Natural killer cell treated with Interleukin-12 subunit alpha and Interleukin-12 subunit beta and Interleukin-15 and Interleukin-18, amount 100 ng/mL, for 72 hours (primary cell): ENCODE measurements at regions not wholly inside any gene's neighbourhood (a gene's known extent, or its start where the extent isn't known, plus 50 kb on each side); places are given as distances from the start of the nearest gene placed in this dataset.
A peak's percentile ranks its signal among the peaks of the same experiment; 100 is the strongest.

Source experiments
- ATAC-seq, 2 donors: fragments of 150-1000 bp; cut with Tn5 transposase in 1 of 2; sonication (Bioruptor Pico), chemical (Tn5 transposase) in 1 of 2; 2 replicates each; pipeline ENCODE4 v1.10.0; 2021
- DNase-seq: peaks from one replicate; pipeline ENCODE4 v3.0.0; 2022; ENCODE audit warnings: low spot score
- H3K27ac Mint-ChIP-seq, 2 donors: 1 replicate in 1 of 2; 2 replicates in 1 of 2; pipeline ENCODE4 v1.8.0; 2022; ENCODE audit warnings: mixed read lengths in 2 of 2, mild to moderate bottlenecking in 1 of 2, moderate library complexity in 1 of 2
- H3K27me3 Mint-ChIP-seq, 2 donors: 1 replicate in 1 of 2; 2 replicates in 1 of 2; pipeline ENCODE4 v1.8.0; 2022; ENCODE audit warnings: mixed read lengths in 2 of 2
- H3K36me3 Mint-ChIP-seq: one replicate; pipeline ENCODE4 v1.8.0; 2022; ENCODE audit warnings: mixed read lengths
- H3K4me1 Mint-ChIP-seq, 2 donors: 1 replicate in 1 of 2; 2 replicates in 1 of 2; pipeline ENCODE4 v1.8.0; 2022; ENCODE audit warnings: low read depth in 2 of 2, mixed read lengths in 2 of 2, mild to moderate bottlenecking in 1 of 2
- H3K4me3 Mint-ChIP-seq: one replicate; pipeline ENCODE4 v1.8.0; 2022; ENCODE audit warnings: mixed read lengths
- H3K9me3 Mint-ChIP-seq: 2 replicates; pipeline ENCODE4 v1.8.0; 2022; ENCODE audit warnings: mixed read lengths

- H3K27ac Mint-ChIP-seq, result no peak overlapping the region
- H3K4me1 Mint-ChIP-seq, result no peaks in the 10 kb centered on the region
- H3K9me3 Mint-ChIP-seq, result no peaks in the 10 kb centered on the region
- ATAC-seq (no peak), DNase-seq (no peak)
- no peak overlapping the region for H3K4me3 Mint-ChIP-seq
- H3K36me3 Mint-ChIP-seq, result no peaks in the 10 kb centered on the region
- peaks cover 0 to 9% of the 10 kb centered on the region in 2 donors for H3K27me3 Mint-ChIP-seq
These were observed 211.5 kb upstream of the RAB6C start for GRCh38 chr2:129768036-129768386.

GRCh38 chr2:129768485-129769184 lies 210.8 kb upstream of the RAB6C start:
- H3K27ac Mint-ChIP-seq, result no peak overlapping the region
- DNase-seq (no peak), ATAC-seq (no peak)
- peaks cover 0 to 9% of the 10 kb centered on the region in 2 donors for H3K27me3 Mint-ChIP-seq
- H3K36me3 Mint-ChIP-seq, result no peaks in the 10 kb centered on the region
- no peak overlapping the region for H3K4me3 Mint-ChIP-seq
- no peaks in the 10 kb centered on the region for H3K4me1 Mint-ChIP-seq
- H3K9me3 Mint-ChIP-seq, result no peaks in the 10 kb centered on the region

GRCh38 chr2:129769185-129769991 lies 210.1 kb upstream of the RAB6C start:
- H3K9me3 Mint-ChIP-seq, result no peaks in the 10 kb centered on the region
- no peak for DNase-seq
- H3K4me3 Mint-ChIP-seq, result no peak overlapping the region
- peaks cover 0 to 9% of the 10 kb centered on the region in 2 donors for H3K27me3 Mint-ChIP-seq
- no peaks in the 10 kb centered on the region for H3K36me3 Mint-ChIP-seq
- no peaks in the 10 kb centered on the region for H3K4me1 Mint-ChIP-seq
- no peak overlapping the region for H3K27ac Mint-ChIP-seq
- no peak for ATAC-seq

- no peak for DNase-seq
- no peaks in the 10 kb centered on the region for H3K9me3 Mint-ChIP-seq
- no peaks in the 10 kb centered on the region for H3K36me3 Mint-ChIP-seq
- no peaks in the 10 kb centered on the region for H3K4me1 Mint-ChIP-seq
- ATAC-seq, result peak in 1 of 2 donors; percentile 46
- no peak overlapping the region for H3K27ac Mint-ChIP-seq
- peaks cover 0 to 8% of the 10 kb centered on the region in 2 donors for H3K27me3 Mint-ChIP-seq
- no peak overlapping the region for H3K4me3 Mint-ChIP-seq
These were observed 207.9 kb upstream of the RAB6C start for GRCh38 chr2:129771418-129772189.

- H3K9me3 Mint-ChIP-seq, result no peaks in the 10 kb centered on the region
- ATAC-seq, result no peak
- no peak overlapping the region for H3K27ac Mint-ChIP-seq
- H3K27me3 Mint-ChIP-seq, result peaks cover 0 to 5% of the 10 kb centered on the region in 2 donors
- H3K4me3 Mint-ChIP-seq, result no peak overlapping the region
- DNase-seq, result no peak
- no peaks in the 10 kb centered on the region for H3K36me3 Mint-ChIP-seq
- H3K4me1 Mint-ChIP-seq, result no peaks in the 10 kb centered on the region
These were observed 207.3 kb upstream of the RAB6C start for GRCh38 chr2:129772190-129772579.

- Mint-ChIP-seq H3K27ac (no peak overlapping the region), H3K27me3 (peaks cover 2 to 5% of the 10 kb centered on the region in 2 donors), H3K9me3 (no peaks in the 10 kb centered on the region), H3K36me3 (no peaks in the 10 kb centered on the region), H3K4me3 (no peak overlapping the region), H3K4me1 (no peaks in the 10 kb centered on the region)
- no peak for DNase-seq
- ATAC-seq, result no peak
These were observed 203.4 kb upstream of the RAB6C start for GRCh38 chr2:129775952-129776653.

- H3K4me1 Mint-ChIP-seq, result no peaks in the 10 kb centered on the region
- no peaks in the 10 kb centered on the region for H3K36me3 Mint-ChIP-seq
- ATAC-seq (no peak), DNase-seq (no peak)
- H3K9me3 Mint-ChIP-seq, result no peaks in the 10 kb centered on the region
- H3K27ac Mint-ChIP-seq, result no peak overlapping the region
- peaks cover 0 to 5% of the 10 kb centered on the region in 2 donors for H3K27me3 Mint-ChIP-seq
- H3K4me3 Mint-ChIP-seq, result no peak overlapping the region
These were observed 202.3 kb upstream of the RAB6C start for GRCh38 chr2:129777146-129777545.

- H3K4me1 Mint-ChIP-seq, result no peaks in the 10 kb centered on the region
- ATAC-seq, result no peak
- no peak overlapping the region for H3K27ac Mint-ChIP-seq
- no peaks in the 10 kb centered on the region for H3K9me3 Mint-ChIP-seq
- H3K27me3 Mint-ChIP-seq, result peaks cover 0 to 5% of the 10 kb centered on the region in 2 donors
- no peak overlapping the region for H3K4me3 Mint-ChIP-seq
- no peak for DNase-seq
- H3K36me3 Mint-ChIP-seq, result no peaks in the 10 kb centered on the region
These were observed 201.5 kb upstream of the RAB6C start for GRCh38 chr2:129777762-129778583.

- Mint-ChIP-seq H3K9me3 (no peaks in the 10 kb centered on the region), H3K27me3 (peaks cover 0 to 5% of the 10 kb centered on the region in 2 donors), H3K27ac (no peak overlapping the region), H3K36me3 (no peaks in the 10 kb centered on the region), H3K4me3 (no peak overlapping the region), H3K4me1 (no peaks in the 10 kb centered on the region)
- ATAC-seq, result no peak
- DNase-seq, result no peak
These were observed 200.9 kb upstream of the RAB6C start for GRCh38 chr2:129778584-129778877.

- no peaks in the 10 kb centered on the region for H3K4me1 Mint-ChIP-seq
- no peak for DNase-seq
- H3K4me3 Mint-ChIP-seq, result no peak overlapping the region
- peak in 1 of 2 donors; percentile 37 for ATAC-seq
- H3K27ac Mint-ChIP-seq, result no peak overlapping the region
- peaks cover 0 to 5% of the 10 kb centered on the region in 2 donors for H3K27me3 Mint-ChIP-seq
- H3K36me3 Mint-ChIP-seq, result no peaks in the 10 kb centered on the region
- no peaks in the 10 kb centered on the region for H3K9me3 Mint-ChIP-seq
These were observed 199.7 kb upstream of the RAB6C start for GRCh38 chr2:129779783-129780182.

- Mint-ChIP-seq H3K4me1 (no peaks in the 10 kb centered on the region), H3K9me3 (no peaks in the 10 kb centered on the region), H3K4me3 (no peak overlapping the region), H3K36me3 (no peaks in the 10 kb centered on the region), H3K27ac (no peak overlapping the region), H3K27me3 (peaks cover 0 to 5% of the 10 kb centered on the region in 2 donors)
- ATAC-seq (no peak), DNase-seq (no peak)
These were observed 198.9 kb upstream of the RAB6C start for GRCh38 chr2:129780316-129781270.
